Femur (tissue), 1 donor: ENCODE measurements at regions not wholly inside any gene's neighbourhood (a gene's known extent, or its start where the extent isn't known, plus 50 kb on each side); places are given as distances from the start of the nearest gene placed in this dataset.
"Not testable (repeated sequence)": the region's sequence is repeated elsewhere in the genome, so short reads cannot be mapped to it uniquely, and the experiment has no call there.

Experiments used
- DNase-seq: peaks from one replicate; pipeline ENCODE4 v3.0.0-alpha.2; 2017

GRCh38 chr9:104276709-104277245 lies 182.7 kb downstream of the SMC2 start:
- no peak for DNase-seq

- no peak for DNase-seq
These were observed 184.9 kb downstream of the SMC2 start for GRCh38 chr9:104278929-104279496.

- no peak for DNase-seq
These were observed 185.5 kb downstream of the SMC2 start for GRCh38 chr9:104279535-104280177.

GRCh38 chr9:104280178-104280560 lies 186.1 kb downstream of the SMC2 start:
- no peak for DNase-seq

GRCh38 chr9:104280711-104281110 lies 186.6 kb downstream of the SMC2 start:
- DNase-seq = no peak

- no peak for DNase-seq
These were observed 192.1 kb downstream of the SMC2 start for GRCh38 chr9:104286187-104286586.

- no peak for DNase-seq
These were observed 192.7 kb downstream of the SMC2 start for GRCh38 chr9:104286799-104287198.

GRCh38 chr9:104287253-104287878 lies 193.3 kb downstream of the SMC2 start:
- DNase-seq = no peak

GRCh38 chr9:104293877-104294276 lies 199.8 kb downstream of the SMC2 start:
- DNase-seq = no peak

- no peak for DNase-seq
These were observed 203.9 kb upstream of the OR13F1 start for GRCh38 chr9:104300124-104300523.

- DNase-seq = no peak
These were observed 202.3 kb upstream of the OR13F1 start for GRCh38 chr9:104301755-104302154.

GRCh38 chr9:104302775-104303174 lies 201.3 kb upstream of the OR13F1 start:
- no peak for DNase-seq

- no peak for DNase-seq
These were observed 199.1 kb upstream of the OR13F1 start for GRCh38 chr9:104304925-104305324.

- no peak for DNase-seq
These were observed 190.5 kb upstream of the OR13F1 start for GRCh38 chr9:104313396-104314110.

- DNase-seq = not testable (repeated sequence)
These were observed 187.7 kb upstream of the OR13F1 start for GRCh38 chr9:104316201-104317009.

GRCh38 chr9:104319198-104319597 lies 184.9 kb upstream of the OR13F1 start:
- no peak for DNase-seq

GRCh38 chr9:104319685-104320084 lies 184.4 kb upstream of the OR13F1 start:
- no peak for DNase-seq

GRCh38 chr9:104322596-104322995 lies 181.5 kb upstream of the OR13F1 start:
- DNase-seq = peak; percentile 37

- DNase-seq = not testable (repeated sequence)
These were observed 179.9 kb upstream of the OR13F1 start for GRCh38 chr9:104323967-104324694.

- DNase-seq = no peak
These were observed 177.2 kb upstream of the OR13F1 start for GRCh38 chr9:104326912-104327311.

GRCh38 chr9:104329245-104329644 lies 174.8 kb upstream of the OR13F1 start:
- DNase-seq = no peak

GRCh38 chr9:104330841-104331240 lies 173.2 kb upstream of the OR13F1 start:
- no peak for DNase-seq
